Skeletal muscle tissue (tissue), 3 donors: ENCODE measurements at regions not wholly inside any gene's neighbourhood (a gene's known extent, or its start where the extent isn't known, plus 50 kb on each side); places are given as distances from the start of the nearest gene placed in this dataset.

Experiments used
- H3K27ac ChIP-seq: one replicate; pipeline ENCODE4 v1.7.0; 2013; ENCODE audit warnings: mild to moderate bottlenecking, low read depth, low read length, inconsistent platforms
- H3K27me3 ChIP-seq, 3 donors: one replicate each; pipeline ENCODE4 v1.7.0; 2013; ENCODE audit warnings: low read length in 3 of 3; ENCODE audit not compliant: control insufficient read depth in 3 of 3, insufficient read depth in 3 of 3
- H3K36me3 ChIP-seq, 3 donors: one replicate each; pipeline ENCODE4 v1.7.0; 2013; ENCODE audit warnings: low read length in 3 of 3; ENCODE audit not compliant: control insufficient read depth in 3 of 3, insufficient read depth in 3 of 3
- H3K4me1 ChIP-seq, 3 donors: one replicate each; pipeline ENCODE4 v1.7.0; 2013; ENCODE audit warnings: low read length in 3 of 3, mild to moderate bottlenecking in 3 of 3; ENCODE audit not compliant: control insufficient read depth in 3 of 3, insufficient read depth in 3 of 3
- H3K4me3 ChIP-seq, 3 donors: one replicate each; pipeline ENCODE4 v1.7.0; 2013; ENCODE audit warnings: low read length in 3 of 3
- H3K9ac ChIP-seq, 3 donors: one replicate each; pipeline ENCODE4 v1.7.0; 2013; ENCODE audit warnings: low read length in 3 of 3, mild to moderate bottlenecking in 3 of 3, moderate library complexity in 2 of 3, low read depth in 1 of 3
- H3K9me3 ChIP-seq, 3 donors: one replicate each; pipeline ENCODE4 v1.7.0; 2013; ENCODE audit warnings: low read length in 3 of 3; ENCODE audit not compliant: control insufficient read depth in 3 of 3
- donor health status: Osteomylitis.

DNA sequence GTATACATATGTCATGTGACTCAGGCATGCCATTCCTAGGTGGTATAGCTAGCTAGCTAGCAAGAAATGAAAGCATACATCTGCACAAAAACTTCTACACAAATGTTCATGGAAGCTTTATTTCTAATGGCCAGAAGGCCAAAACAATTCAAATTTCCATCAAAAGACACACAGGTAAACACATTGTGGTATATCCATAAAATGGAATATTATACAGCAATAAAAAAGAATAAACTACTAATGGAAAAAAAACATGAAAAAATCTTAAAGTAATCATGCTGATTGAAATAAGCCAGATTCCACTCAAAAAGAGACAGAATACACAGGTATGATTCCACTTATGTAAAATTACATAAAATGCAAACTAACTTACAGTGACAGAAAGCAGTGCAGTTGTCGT, 154.3 kb downstream of the MACC1 start:
- Histone ChIP-seq H3K9me3 (no peaks in the 10 kb centered on the region), H3K27me3 (no peaks in the 10 kb centered on the region), H3K36me3 (no peaks in the 10 kb centered on the region)

DNA sequence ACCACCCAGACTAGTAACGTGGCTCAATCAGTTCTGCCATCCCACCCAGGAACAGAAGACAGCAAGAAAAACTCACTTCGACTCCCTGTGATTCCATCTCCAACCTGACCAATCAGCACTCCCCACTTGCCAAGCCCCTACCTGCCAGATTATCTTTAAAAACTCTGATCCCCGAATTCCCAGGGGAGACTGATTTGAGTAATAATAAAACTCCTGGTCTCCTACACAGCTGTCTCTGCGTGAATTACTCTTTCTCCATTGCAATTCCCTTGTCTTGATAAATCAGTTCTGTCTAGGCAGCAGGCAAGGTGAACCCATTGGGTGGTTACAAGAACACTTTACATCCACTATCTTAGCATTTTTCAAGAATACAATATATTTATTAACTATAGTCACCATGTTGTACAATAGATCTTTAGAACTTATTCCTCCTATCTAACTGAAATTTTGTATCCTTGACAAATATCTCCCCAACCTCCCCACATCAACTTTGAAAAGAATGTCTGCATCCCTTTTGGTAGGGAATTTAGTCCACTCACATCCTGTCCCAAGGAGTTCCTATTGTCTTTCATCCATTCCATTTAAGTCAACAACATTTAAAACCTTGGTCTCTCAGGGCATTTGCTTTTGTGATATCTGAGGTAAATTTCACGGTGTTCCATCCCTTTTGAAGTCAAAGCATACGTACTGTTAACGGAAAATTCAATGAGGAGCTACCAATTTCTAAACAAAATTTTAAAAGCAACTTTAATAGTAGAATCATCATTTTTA, 163.7 kb downstream of the MACC1 start:
- H3K4me1 ChIP-seq: no peaks in the 10 kb centered on the region
- no peaks in the 10 kb centered on the region for H3K9me3 ChIP-seq
- H3K9ac ChIP-seq: no peak overlapping the region
- H3K27ac ChIP-seq: no peak overlapping the region
- no peaks in the 10 kb centered on the region for H3K27me3 ChIP-seq
- H3K4me3 ChIP-seq: no peak overlapping the region
- no peaks in the 10 kb centered on the region for H3K36me3 ChIP-seq

More for the DNA sequence above, 154.3 kb downstream of the MACC1 start:
- no peak overlapping the region for H3K9ac ChIP-seq
- no peak overlapping the region for H3K27ac ChIP-seq
- no peak overlapping the region for H3K4me3 ChIP-seq
- no peaks in the 10 kb centered on the region for H3K4me1 ChIP-seq

DNA sequence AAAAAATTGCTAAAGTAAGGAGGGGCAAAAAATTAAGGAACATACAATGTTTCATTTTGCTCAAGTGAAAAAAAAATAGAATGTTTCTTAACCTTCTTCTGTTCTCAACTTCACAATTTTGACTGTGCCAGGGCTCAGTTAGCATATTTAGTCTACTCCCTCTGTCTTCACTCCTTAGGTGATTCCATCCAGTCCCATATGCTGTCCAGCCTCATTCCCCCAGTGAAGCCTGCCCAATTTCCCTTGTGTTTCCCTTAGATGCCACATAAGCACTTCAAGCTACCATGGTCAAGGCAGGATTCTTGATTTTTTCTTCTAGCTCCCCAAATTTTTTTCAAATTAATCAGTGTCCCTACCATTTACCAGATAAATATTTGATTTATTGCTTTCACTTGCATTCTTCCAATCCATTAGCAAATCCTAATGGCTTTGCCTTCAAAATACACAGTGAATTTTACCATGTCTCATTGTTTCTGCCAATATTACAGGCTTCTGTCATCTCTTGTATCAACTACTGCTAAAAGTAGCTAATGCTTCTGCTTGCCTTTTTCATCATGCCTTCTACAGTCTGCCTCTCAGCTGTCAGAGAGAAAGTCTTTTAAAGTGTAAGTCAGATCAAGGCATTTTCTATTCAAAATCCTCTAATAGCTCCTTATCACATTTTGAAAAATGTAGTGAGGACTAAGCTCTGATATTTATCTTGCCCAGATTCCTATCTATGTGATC, 166.8 kb downstream of the MACC1 start:
- H3K27ac ChIP-seq: no peak overlapping the region
- no peaks in the 10 kb centered on the region for H3K9me3 ChIP-seq
- H3K27me3 ChIP-seq: no peaks in the 10 kb centered on the region
- no peak overlapping the region for H3K4me3 ChIP-seq
- H3K9ac ChIP-seq: no peak overlapping the region
- H3K36me3 ChIP-seq: no peaks in the 10 kb centered on the region
- no peaks in the 10 kb centered on the region for H3K4me1 ChIP-seq

DNA sequence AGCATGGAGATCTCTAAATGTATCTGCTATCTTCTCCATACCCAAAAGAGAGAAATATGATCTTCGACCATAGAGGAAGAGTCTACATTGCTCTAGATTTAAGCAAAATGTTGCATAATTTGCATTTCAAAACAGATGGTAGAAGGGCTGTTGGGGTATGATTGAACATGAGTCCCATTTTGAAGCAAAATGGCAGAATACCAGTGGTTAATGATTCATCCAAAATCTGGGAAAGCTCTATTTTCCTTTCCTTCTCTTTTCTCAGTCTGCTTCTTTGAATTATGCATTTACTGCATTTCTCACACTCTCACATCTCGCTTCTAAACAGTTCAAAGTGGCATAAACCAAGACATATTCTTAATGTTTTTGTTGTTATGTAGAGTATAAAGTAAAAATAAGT, 178.5 kb downstream of the MACC1 start:
- Histone ChIP-seq H3K4me3 (no peak overlapping the region), H3K27me3 (no peaks in the 10 kb centered on the region), H3K9ac (no peak overlapping the region), H3K9me3 (no peaks in the 10 kb centered on the region), H3K4me1 (no peaks in the 10 kb centered on the region), H3K27ac (no peak overlapping the region), H3K36me3 (no peaks in the 10 kb centered on the region)

DNA sequence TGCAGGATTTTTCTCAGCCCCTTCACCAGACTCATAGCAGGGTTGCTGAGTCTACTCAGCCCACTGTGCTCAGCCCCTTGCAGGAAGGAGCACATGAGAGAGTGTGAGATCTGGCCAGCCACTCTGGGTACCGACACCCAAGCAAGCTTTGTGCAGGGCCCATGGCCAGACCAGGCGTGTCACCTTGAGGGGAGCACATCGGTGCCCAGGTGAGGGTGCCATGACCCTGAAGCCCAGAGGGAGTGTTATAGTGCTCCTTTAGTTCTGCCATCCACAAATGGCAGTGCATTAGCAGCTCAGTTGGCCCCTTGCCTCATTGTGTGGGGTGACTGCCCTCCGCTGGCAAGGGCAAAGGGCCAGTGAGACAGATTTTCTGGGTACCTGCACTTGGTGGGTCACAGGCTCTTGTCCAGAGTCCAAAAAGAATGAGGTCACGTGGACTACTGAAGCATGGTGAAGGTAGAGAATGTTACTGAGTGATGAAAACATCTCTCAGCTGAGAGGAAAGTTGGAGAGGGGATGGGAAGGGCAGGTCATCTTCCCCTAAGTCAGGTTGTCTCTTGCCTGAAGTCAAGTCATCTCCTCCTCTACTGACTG, 181.8 kb downstream of the MACC1 start:
- H3K9me3 ChIP-seq: no peaks in the 10 kb centered on the region
- no peaks in the 10 kb centered on the region for H3K27me3 ChIP-seq
- no peak overlapping the region for H3K27ac ChIP-seq
- peaks cover 0 to 2% (median 0%) of the 10 kb centered on the region in 3 donors for H3K4me1 ChIP-seq
- no peaks in the 10 kb centered on the region for H3K36me3 ChIP-seq
- H3K9ac ChIP-seq: no peak overlapping the region
- H3K4me3 ChIP-seq: peak overlapping the region in 1 of 3 donors; percentile 7

DNA sequence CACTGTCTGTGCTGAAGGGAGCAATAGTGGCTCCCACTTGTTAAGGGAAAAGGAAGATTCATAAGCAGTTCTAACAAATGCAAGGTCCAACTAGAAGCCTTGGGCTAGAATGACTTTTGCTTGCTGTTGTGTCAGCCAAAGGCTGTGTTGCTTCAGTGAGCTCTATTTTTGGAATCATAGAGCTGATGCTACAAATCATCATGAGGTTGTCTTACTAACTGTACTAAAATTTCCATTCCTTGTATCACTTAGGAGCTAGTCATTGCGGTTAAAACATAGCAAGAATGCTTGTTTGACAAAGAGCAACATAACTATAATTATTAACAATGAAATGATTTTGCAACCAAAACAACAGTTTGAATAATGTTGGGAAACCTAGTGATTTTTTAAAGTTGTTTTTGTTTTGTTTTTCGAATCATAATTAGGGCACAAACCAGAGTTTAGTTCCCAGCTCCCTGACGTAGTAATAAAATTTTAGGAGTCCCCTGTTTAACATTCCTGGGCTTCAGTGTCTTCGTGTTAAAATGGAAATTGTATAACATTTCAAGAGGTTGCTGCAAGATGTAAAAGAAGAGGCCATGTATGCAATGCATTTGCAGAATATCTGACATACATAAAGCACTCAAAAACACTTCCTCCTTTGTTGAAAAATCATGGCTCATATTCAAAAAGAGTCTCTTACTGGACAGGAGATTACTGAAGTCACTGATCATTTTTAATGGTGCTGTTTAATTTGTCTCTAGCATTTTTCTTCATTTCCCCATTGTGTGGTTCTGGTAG, 183.4 kb downstream of the MACC1 start:
- Histone ChIP-seq H3K27me3 (no peaks in the 10 kb centered on the region), H3K27ac (no peak overlapping the region), H3K9me3 (no peaks in the 10 kb centered on the region), H3K36me3 (no peaks in the 10 kb centered on the region), H3K4me3 (no peak overlapping the region), H3K4me1 (peaks cover 0 to 2% (median 0%) of the 10 kb centered on the region in 3 donors), H3K9ac (no peak overlapping the region)

DNA sequence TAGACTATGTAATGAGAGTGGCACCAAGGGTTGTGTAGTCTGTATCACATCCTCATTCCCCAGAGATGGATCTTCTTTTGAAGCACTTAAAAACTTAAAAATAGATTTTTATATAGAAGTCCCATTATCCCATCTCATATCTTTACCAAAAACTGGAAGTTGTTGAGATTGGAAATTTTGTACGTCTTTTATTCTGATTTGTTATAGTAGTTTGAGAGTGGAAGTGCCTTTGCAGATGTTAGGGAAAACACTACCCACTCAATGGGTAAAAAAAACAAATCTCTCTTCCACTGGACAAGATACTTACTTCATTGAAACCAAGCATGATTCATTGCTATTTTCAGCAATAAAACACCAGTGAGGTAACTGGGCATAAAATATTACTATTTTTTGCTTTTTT, 184.4 kb downstream of the MACC1 start:
- H3K9ac ChIP-seq: no peak overlapping the region

DNA sequence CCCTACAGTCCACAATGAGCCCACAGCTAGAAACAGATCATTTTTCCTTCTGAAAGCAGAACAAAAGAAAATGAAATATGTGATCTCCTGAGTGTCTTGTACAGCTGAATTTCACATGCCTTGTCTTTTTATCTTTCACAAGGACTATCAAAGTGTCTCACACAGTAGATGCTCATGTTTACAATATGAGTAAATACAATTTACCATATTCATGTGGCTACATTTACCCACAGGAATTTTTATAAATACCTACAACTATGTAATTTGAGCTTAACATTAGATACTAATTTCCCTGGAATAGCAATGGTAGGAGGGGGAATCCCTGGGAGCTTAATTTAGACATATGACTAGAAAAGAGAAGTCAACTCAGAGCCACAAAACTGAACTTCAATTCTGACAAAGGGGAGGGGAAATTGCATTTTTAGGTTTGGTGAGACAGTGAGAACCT, 186.2 kb downstream of the MACC1 start:
- Histone ChIP-seq H3K4me3 (no peak overlapping the region), H3K27me3 (no peaks in the 10 kb centered on the region), H3K4me1 (peaks cover 0 to 2% (median 0%) of the 10 kb centered on the region in 3 donors), H3K9ac (no peak overlapping the region), H3K27ac (no peak overlapping the region), H3K9me3 (no peaks in the 10 kb centered on the region), H3K36me3 (no peaks in the 10 kb centered on the region)

More for the DNA sequence above, 184.4 kb downstream of the MACC1 start:
- Histone ChIP-seq H3K36me3 (no peaks in the 10 kb centered on the region), H3K9me3 (no peaks in the 10 kb centered on the region), H3K27ac (no peak overlapping the region), H3K4me1 (peaks cover 0 to 2% (median 0%) of the 10 kb centered on the region in 3 donors), H3K27me3 (no peaks in the 10 kb centered on the region), H3K4me3 (no peak overlapping the region)

DNA sequence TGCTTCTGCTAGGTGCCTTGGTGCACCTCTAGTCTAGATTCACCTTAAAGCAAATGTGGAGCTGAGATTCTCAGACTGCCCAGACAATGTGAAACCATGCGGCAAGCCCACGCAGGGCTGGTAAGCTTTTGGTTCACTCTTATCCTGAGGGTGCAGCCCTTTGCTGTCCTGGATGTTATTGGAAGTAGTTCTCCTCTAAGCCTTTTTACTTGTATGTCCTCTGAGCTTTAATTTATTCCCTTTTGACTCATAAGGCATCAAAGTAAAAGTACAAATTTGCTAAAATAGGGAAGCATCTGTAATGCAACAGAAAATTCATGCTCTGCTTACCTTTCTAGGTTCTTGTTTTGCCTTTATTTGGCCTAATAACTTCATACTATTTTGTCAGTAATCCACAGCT, 186.8 kb downstream of the MACC1 start:
- Histone ChIP-seq H3K4me1 (peaks cover 0 to 2% (median 0%) of the 10 kb centered on the region in 3 donors), H3K9me3 (no peaks in the 10 kb centered on the region), H3K36me3 (no peaks in the 10 kb centered on the region), H3K27me3 (no peaks in the 10 kb centered on the region), H3K9ac (no peak overlapping the region), H3K4me3 (no peak overlapping the region), H3K27ac (no peak overlapping the region)
